ENCODE measurements at regions not wholly inside any gene's neighbourhood (a gene's known extent, or its start where the extent isn't known, plus 50 kb on each side); places are given as distances from the start of the nearest gene placed in this dataset.
A peak's percentile ranks its signal among the peaks of the same experiment; 100 is the strongest.
"Not testable (repeated sequence)": the region's sequence is repeated elsewhere in the genome, so short reads cannot be mapped to it uniquely, and the experiment has no call there.

- peak in 1 of 2 experiments; percentile 48 for DNase-seq
These were observed 127.7 kb downstream of the ALDH8A1 start for GRCh38 chr6:134821928-134822864.

DNA sequence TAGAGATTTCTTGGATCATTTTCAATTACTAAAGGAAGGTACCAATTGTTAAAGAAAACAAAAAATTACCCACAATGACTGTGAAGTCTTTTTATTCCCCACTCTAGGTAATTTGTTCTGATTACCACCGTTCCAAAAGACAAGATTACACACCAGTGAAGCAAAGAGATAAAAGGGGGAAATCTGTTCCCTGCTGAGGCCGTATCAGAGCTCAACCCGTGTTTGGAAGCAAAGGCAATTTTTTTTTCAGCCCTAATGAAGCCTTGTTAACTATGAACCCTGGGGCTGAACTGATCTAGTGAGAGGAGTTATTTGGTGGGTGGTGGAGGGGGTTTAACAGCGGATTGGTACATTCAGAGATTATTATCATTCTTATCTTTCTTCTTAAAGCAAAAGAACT lies 128.5 kb downstream of the ALDH8A1 start:
- no peak for DNase-seq

GRCh38 chr6:134819863-134820800 lies 129.8 kb downstream of the ALDH8A1 start:
- DNase-seq: no peak

- no peak for DNase-seq
These were observed 130.7 kb downstream of the ALDH8A1 start for GRCh38 chr6:134819236-134819635.

GRCh38 chr6:134817448-134817847 lies 132.5 kb downstream of the ALDH8A1 start:
- DNase-seq: no peak

DNA sequence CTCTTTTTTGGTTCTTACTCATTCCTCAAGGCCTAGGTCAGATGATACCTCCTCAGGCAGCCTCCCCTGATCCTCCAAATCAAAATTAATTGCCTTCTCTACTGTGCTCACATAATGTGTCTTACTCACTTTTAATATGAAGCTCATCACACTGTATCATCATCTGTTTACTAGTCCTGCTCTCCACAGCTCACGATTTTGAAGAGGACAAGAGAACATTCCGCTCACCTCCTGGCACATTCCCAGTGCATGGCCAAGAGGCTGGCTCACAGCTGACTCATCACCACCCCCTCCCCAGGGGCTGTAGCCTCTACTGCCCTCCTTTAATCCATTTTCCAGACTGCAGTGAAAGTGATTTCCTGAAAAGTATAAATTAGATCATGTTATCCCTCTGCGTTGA lies 133.1 kb downstream of the ALDH8A1 start:
- DNase-seq: no peak

- no peak for DNase-seq
These were observed 133.6 kb downstream of the ALDH8A1 start for GRCh38 chr6:134816300-134816699.

DNA sequence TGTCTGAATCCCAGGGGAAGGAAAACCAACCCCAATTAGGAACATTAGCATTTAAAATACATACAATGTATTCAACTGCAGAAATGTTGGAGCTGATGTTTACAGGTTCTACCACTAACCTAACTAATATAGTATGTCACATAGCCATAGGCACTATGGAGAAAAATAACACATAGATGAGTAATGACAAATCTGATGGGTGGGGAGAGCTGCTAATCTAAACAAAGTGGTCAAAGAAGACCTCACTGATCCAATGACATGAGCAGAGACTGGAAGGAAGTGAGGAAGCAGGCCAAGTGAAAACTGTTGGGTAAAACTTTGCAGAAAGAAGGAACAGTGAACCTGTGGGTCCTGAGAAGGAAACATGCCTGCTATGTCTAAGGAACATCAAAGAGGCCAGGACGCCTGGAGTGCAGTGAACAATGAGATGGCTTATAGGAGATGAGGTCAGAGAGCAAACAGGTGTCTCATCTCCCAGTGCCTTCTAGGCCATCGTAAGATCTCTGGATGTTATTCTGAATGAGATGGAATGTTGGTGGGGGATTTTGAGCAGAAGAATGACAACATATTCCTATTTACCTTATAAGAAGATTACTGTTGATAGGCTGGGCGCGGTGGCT lies 135.7 kb downstream of the ALDH8A1 start:
- no peak for DNase-seq

DNA sequence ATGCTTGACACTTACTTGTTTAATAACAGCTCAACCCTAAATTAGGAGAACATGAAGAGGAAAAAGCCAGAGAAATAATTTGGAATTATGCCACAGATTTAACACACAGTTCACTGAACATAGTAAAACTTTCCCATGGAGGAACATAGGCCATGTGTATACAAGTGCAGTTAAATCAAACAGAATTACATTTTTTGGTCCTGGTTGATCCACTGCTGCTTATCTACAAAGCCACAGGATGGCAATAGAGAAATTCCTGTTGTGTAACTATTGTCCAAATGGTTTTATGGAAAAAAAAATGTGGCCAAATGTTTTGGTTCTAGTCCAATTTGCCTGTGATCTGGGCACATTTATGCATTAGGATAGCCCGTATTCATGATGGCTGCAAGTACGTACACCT lies 136.8 kb downstream of the ALDH8A1 start:
- DNase-seq: no peak

DNA sequence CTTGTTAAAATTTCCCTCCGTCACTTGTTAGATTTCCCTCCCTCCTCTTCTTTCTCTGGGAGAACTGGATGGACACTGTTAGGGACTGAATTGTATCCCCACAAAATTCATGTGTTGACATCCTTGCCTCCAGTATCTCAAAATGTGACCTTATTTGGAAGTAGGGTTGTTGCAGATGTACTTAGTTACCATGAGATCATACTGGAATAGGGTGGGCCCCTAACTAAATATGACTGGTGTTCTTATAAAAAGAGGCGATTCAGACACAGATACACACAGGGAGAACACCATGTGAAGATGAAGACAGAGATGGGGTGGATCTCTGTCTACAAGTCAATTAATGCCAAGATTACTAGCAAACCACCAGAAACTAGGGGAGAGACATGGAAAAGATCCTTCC lies 139.5 kb downstream of the ALDH8A1 start:
- no peak for DNase-seq

GRCh38 chr6:134809130-134809529 lies 140.8 kb downstream of the ALDH8A1 start:
- DNase-seq: no peak

GRCh38 chr6:134806180-134806798 lies 143.6 kb downstream of the ALDH8A1 start:
- DNase-seq: no peak

DNA sequence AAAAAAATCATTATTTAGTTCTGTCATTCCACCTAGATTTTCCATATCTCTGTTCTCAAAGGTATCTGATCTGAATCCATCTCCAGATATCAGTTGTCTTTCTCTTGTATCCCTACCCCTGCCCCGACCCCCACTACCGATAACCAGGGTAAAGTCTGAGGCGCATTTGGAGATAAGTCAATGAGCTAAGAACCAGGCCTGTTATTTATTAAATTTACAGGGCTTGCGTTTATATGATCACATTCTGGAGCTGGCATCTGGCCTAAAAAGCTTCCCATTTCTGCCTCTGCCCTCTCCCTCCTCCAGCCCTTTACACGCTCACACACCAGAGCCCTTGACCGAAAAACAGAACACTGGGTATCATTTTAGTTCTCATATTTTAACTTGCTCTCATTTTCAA lies 144.7 kb downstream of the ALDH8A1 start:
- DNase-seq: no peak

DNA sequence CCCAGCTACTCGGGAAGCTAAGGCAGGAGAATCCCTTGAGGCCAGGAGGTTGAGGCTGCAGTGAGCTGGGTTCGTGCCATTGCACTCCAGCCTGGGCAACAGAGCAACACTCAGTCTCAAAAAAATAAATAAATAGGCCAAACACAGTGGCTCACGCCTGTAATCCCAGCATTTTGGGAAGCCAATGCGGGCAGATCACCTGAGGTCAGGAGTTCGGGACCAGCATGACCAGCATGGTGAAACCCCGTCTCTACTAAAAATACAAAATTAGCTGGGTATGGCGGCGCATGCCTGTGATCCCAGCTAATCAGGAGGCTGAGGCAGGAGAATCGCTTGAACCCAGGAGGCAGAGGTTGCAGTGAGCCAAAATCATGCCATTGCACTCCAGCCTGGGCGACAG lies 145.6 kb downstream of the ALDH8A1 start:
- DNase-seq: not testable (repeated sequence)

DNA sequence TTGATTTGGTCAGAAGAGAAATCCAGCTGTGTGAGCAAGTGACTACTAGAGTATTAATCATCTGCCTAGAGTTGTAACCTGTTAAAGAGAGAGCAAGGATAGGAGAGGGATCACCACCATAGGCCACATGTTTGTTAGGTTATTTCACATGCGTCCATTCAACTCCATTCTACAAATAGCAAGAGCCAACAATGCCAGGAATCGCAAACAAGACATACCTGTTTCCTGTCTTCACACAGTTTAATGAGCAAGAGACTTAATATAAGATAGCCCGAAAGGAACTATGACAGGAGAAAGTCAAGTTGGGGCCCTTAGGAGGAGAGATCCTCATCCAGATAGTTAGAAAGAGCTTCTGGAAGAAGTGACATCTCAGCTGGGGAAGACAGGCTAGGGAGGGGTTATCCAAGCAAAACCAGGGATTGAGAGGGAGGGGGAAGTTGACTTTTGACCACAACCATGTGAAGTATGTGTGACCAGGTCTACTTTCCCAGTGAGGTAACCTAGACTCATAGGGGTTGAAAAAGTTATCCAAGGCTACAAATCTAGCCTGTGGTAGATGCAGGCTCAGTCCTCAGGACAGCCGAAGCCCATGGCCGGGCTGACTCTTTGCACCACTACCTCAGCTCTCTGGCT lies 147.4 kb downstream of the ALDH8A1 start:
- no peak for DNase-seq

DNA sequence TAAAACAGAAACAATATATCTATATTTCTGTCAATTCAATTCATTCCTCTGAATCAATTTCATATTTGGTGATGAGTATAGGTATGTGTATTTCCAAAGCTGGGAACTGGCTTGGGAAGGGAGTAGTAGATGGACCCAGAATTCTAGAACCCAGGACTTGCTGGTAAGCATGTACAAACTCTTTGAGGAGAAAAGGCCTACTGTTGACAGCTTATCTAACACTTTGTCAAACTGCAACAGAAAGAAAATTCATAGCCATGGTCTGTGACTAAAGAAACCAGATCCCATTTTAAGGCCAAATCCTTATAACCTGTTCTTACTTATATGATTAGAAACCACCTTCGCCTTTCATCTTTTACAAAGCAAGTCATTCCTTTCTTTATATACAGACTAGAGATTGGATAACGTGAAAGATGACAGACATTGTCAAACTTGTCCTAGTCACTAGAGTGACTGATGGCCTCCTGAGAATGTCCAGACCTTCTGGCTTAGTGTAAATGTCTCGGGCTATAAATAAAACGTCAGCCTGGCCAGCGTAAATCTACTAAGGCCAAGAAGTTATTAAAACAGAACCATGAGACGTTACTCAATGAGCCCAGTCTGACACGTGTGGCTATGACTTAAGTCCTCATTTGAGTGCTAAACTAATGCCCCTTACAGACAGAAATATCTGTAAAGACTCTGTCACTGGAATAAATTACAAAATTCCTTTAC lies 152.3 kb downstream of the ALDH8A1 start:
- DNase-seq: no peak

DNA sequence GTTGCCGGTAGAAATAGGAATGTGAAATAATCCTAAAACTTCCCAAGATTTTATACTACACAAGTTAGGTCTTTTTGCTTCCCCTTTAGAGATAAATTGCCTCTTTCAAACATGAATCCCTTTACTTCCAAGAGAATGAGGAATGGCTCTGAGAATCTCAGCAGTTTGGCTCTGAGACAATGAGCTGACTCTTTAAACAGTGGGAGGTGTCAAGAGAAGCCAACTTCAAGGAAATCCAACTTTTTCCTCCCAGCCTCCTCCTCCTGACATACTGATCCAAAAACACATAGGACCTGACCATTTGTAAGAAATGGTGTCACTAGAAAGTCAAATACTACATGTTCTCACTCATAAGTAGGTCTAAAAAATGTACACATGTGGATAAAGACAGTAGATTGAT lies 154.2 kb downstream of the ALDH8A1 start:
- DNase-seq: no peak

DNA sequence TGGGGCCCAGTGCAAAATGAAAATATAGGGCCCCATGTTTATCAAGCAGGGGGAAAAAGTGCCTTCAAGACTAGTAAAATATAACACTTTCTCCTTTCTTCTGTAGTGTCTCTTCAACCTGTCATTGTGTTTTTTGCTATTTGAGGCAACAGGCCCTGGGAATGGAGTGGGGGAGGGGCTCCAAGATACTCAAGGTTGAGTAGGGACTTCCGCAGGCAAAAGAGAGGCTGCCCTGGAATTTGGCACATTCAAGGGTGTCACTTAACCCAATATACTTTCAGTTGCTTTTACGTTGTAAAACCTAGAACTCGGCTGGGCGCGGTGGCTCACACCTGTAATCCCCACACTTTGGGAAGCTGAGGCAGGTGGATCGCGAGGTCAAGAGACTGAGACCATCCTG lies 154.9 kb downstream of the ALDH8A1 start:
- no peak for DNase-seq

DNA sequence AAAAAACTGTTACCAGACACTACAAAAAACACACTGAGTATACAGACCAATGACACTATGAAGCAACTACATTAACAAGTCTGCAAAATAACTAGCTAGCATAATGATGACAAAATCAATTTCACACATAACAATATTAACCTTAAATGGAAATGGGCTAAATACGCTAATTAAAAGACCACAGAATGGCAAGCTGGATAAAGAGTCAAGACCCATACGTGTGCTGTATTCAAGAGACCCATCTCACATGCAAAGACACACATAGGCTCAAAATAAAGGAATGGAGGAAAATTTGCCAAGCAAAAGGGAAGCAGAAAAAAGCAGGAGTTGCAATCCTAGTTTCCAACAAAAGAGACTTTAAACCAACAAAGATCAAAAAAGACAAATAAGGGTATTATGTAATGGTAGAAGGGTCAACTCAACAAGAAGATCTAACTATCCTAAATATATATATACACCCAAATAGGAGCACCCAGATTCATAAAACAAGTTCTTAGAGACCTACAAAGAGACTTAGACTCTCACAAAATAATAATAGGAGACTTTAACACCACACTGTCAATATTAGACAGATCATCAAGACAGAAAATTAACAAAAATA lies 158.6 kb downstream of the ALDH8A1 start:
- DNase-seq: not testable (repeated sequence)

GRCh38 chr6:134787261-134787877 lies 162.5 kb downstream of the ALDH8A1 start:
- DNase-seq: no peak

DNA sequence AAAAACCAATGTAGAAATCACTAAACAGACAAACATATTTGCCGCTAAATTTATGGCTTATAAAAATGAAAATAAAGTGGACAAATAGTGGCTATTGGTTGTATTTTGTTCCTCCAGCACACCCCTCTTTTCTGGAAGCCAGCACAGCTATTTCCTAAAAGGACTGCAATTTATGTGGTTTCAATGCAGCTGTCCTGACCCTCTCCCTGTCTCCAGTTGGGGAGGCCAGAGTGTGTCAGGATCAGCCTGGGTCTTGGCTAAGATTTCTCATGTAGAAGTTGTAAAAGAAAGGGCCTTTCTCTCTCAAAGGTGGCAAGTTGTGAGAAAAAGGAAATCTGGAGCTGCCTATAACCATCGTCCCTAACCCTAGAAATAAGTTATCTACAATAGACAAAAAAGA lies 165.6 kb downstream of the ALDH8A1 start:
- no peak for DNase-seq
